Heart right ventricle (tissue), 16 donors: ENCODE measurements at regions not wholly inside any gene's neighbourhood (a gene's known extent, or its start where the extent isn't known, plus 50 kb on each side); places are given as distances from the start of the nearest gene placed in this dataset.

Experiments used
- ATAC-seq, 8 donors: fragments of 200-7000 bp; cut with Tn5 transposase; one replicate each; pipeline ENCODE4 v1.9.1; 2020; ENCODE audit warnings: mild to moderate bottlenecking in 8 of 8, moderate library complexity in 8 of 8, moderate number of reproducible peaks in 1 of 8
- DNase-seq, 2 donors: peaks; one replicate each; pipeline ENCODE4 v3.0.0-alpha.2; 2020
- H3K27ac ChIP-seq, 10 donors: fragments of 200-600 bp; sonication (generic) in 2 of 10; one replicate each; pipeline versions ENCODE4 v1.5.0 to v1.8.0; 2020 to 2022; ENCODE audit warnings: mild to moderate bottlenecking in 3 of 10
- H3K27me3 ChIP-seq, 7 donors: fragments of 200-600 bp; one replicate each; pipeline ENCODE4 v1.8.0; 2021 to 2022; ENCODE audit warnings: mild to moderate bottlenecking in 2 of 7
- H3K36me3 ChIP-seq, 9 donors: fragments of 200-600 bp; sonication (generic) in 1 of 9; one replicate each; pipeline versions ENCODE4 v1.5.0 to v1.8.0; 2020 to 2022; ENCODE audit warnings: mild to moderate bottlenecking in 2 of 9
- H3K4me1 ChIP-seq, 9 donors: fragments of 200-600 bp; sonication (generic) in 1 of 9; one replicate each; pipeline versions ENCODE4 v1.5.0 to v1.8.0; 2020 to 2022; ENCODE audit warnings: mild to moderate bottlenecking in 4 of 9
- H3K4me3 ChIP-seq, 10 donors: fragments of 200-600 bp; sonication (generic) in 2 of 10; one replicate each; pipeline versions ENCODE4 v1.5.0 to v1.8.0; 2020 to 2022; ENCODE audit warnings: mild to moderate bottlenecking in 7 of 10, moderate library complexity in 2 of 10
- H3K9me3 ChIP-seq, 11 donors: fragments of 200-600 bp in 10 of 11; sonication (generic) in 2 of 11; one replicate each; pipeline versions ENCODE4 v1.5.0 to v1.8.0; 2013 to 2022; ENCODE audit warnings: mild to moderate bottlenecking in 2 of 11, control low read depth in 1 of 11, moderate library complexity in 1 of 11
- CTCF ChIP-seq, 9 donors: fragments of 200-600 bp; sonication (generic) in 2 of 9; IDR thresholded peaks; one replicate each; pipeline versions ENCODE4 v1.5.0 to v1.8.0; 2021 to 2022; ENCODE audit warnings: antibody characterized with exemption in 9 of 9, mild to moderate bottlenecking in 5 of 9, moderate library complexity in 1 of 9
- WGBS, 2 donors: extraction: QIAGEN DNeasy Blood & Tissue Kit; methylation state at CpG; one replicate each; pipeline ENCODE4 v1.1.7; 2013; ENCODE audit warnings: inconsistent platforms in 1 of 2; 5-methylcytosine and 5-hydroxymethylcytosine counted together
- intact Hi-C, 10 donors: fragments of 100-400 bp; cut with DNase I; formaldehyde crosslinking; loops; one replicate each; pipeline versions ENCODE4 v1.11.1 to v1.14.2; 2022
- donor health status: Arrhythmogenic right ventricular cardiomyopathy.
- donor health status: ischemic (EF 13 %, LVEDD 7.1; RV severe dilation, severe dysfunction).
- donor health status: healthy with polysubstance abuse.
- donor health status: DM: no; HTN: yes; CAD: no.
- donor health status: DM: no; HTN: no; CAD: no.
- donor health status: ischemic (EF 25% LVEDD 6.9; RV normal size, moderate dysfunction).
- donor health status: ischemic (EF 25% LVEDD 5.7; RV mildly dilated, moderate dysfunction).
- donor health status: healthy.
- donor health status: DM: yes; HTN: yes; CAD: no.
- donor health status: Ischemic cardiomyopathy.
- donor health status: ischemic (EF 35%, LVEDD 5.7; RV mildly dilated, moderate dysfunction).
- donor health status: nonischemic (EF 11% LVEDD 7.7; RV severe dilation, severe dysfunction).
- donor health status: DM: yes; HTN: yes; CAD: no.
- donor health status: PGD.
- donor health status: ischemic (EF 29% LVEDD 5.4; RV normal size, mild dysfunction).
- donor health status: nonischemic (EF 23%, LVEDD 6.1; RV moderate dilation, normal function).

DNA sequence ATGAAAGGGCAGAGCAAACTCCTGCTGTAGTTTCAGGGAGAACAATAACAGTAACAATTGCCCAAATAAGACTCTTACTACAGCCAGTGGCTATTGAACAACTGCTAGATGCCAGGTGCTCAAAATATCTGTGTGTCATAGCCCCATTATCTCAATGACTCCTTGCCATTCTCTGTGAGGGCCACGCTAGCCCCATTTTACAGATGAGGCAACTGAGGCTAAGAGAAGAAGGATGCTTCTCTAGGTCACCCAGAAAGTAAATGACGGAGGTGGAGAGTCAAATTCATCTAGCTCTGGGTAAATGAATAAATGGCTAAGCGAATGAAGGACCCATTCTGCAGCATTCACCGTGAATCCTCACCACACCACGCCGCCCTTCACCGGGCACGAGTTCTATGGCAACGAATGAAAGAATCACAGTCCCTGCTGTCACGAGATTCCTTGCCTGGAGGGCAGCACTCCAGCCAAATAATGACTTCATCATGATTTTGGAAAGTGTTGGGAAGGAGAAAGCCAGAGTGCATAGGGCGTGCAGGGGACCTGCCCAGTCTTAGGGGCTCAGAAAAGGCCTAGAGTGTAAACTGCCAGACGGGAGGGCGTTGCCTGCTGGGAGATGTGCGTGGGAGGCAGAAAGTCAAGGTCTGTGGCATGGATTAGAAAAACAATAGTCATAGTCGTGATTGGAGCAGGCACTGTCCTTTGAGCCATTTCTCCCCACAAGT is 147.2 kb downstream of the C9orf50 start:
- H3K4me1 ChIP-seq, result peaks cover 5 to 32% (median 12%) of the 10 kb centered on the region in 9 donors
- peak; percentile 29 to 37 for DNase-seq
- no peaks in the 10 kb centered on the region for H3K27me3 ChIP-seq
- no peak for TF ChIP-seq CTCF (IDR thresholded peaks at IDR 0.05)
- peaks cover 0 to 9% (median 0%) of the 10 kb centered on the region in 11 donors for H3K9me3 ChIP-seq
- intact Hi-C loops, result loop anchor here in 2 of 10 donors (10.0 kb wide), 3 partner anchors 59 to 279 kb away; no protein-coding TSS in a partner anchor
- peak overlapping the region in 3 of 10 donors; percentile 12 to 34 (median 20) for H3K27ac ChIP-seq
- 51 to 67% methylated on average over 15 of the region's 15 CpGs for WGBS, 2 donors
- no peak overlapping the region for H3K4me3 ChIP-seq
- no peaks in the 10 kb centered on the region for H3K36me3 ChIP-seq
- ATAC-seq, result peak; percentile 39 to 77 (median 62)

DNA sequence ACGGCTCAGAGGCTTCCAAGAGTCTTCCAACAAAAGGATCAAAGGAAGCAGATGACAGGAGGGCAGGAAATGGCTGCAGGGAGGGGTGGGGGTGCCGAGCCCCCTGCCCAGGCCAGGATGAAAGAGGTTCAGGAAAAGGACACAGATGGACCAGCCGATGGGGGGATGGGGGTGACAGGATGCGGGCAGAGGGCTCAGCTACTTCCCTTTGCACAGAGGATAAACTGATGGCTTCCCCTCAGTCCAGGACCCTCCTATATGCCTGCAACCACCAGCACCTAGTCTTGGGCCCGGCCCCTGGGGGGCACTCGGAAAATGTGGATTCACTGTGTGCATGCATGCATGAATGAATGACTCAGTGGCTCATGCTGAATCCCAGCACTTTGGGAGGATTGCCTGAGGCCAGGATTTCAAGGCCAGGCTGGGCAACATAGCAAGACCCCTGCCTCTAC is 148.2 kb downstream of the C9orf50 start:
- ATAC-seq (no peak), DNase-seq (no peak)
- Histone ChIP-seq H3K4me3 (no peak overlapping the region), H3K27me3 (no peaks in the 10 kb centered on the region), H3K9me3 (peaks cover 0 to 9% (median 0%) of the 10 kb centered on the region in 11 donors), H3K36me3 (no peaks in the 10 kb centered on the region), H3K4me1 (peaks cover 5 to 28% (median 11%) of the 10 kb centered on the region in 9 donors), H3K27ac (no peak overlapping the region)
- 62 to 79% methylated on average over 6 of the region's 6 CpGs for WGBS, 2 donors
- TF ChIP-seq CTCF (IDR thresholded peaks at IDR 0.05), result no peak
- intact Hi-C loops, result loop anchor here in 2 of 10 donors (10.0 kb wide), 3 partner anchors 58 to 278 kb away; no protein-coding TSS in a partner anchor

DNA sequence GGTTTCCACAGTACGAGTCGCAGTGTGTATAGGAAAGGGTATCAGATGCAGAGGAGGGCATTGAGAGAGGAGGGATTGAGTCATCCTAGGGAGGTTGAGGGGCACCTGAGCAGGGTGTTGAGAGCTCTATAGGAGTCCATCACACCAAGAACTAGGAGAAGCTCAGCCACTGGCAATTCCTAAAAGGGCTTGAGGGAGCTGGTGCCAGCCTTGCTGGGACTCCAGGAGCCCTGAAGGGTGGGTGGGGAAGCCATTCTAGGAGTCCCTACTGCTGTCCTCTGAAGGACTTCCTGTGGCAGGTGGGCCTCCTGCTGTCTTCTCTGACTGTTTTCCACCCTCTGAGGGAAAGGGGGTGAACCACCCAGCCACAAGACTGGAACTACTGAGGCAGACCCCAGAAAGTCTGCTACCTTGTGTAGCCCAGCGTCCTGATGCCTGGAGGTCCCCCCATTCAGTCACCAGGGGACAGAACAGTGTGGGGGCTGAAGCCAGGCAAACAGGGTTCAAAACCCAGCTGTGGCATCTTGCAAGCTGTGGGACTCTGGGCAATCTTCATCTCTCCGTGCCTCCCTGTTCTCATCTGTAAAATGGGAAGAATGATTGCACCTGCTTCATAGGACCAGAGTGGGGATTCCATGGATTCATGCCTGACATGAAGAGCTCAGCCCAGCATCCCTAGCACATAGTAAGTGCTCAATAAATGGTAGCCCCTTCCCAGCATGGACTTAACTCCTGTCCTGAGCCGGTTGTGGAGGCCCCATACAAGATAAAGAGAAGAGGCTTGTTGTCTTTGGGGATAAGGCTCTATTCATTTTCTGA is 149.5 kb downstream of the C9orf50 start:
- Histone ChIP-seq H3K27me3 (no peaks in the 10 kb centered on the region), H3K27ac (no peak overlapping the region), H3K9me3 (peaks cover 0 to 9% (median 0%) of the 10 kb centered on the region in 11 donors), H3K36me3 (no peaks in the 10 kb centered on the region), H3K4me1 (peaks cover 5 to 20% (median 11%) of the 10 kb centered on the region in 9 donors), H3K4me3 (no peak overlapping the region)
- no peak for TF ChIP-seq CTCF (IDR thresholded peaks at IDR 0.05)
- no peak for DNase-seq
- intact Hi-C loops, result loop anchor here in 2 of 10 donors (10.0 kb wide), 3 partner anchors 57 to 277 kb away; no protein-coding TSS in a partner anchor
- ATAC-seq, result no peak
- WGBS, 2 donors, result 95% methylated on average over 5 of the region's 5 CpGs

DNA sequence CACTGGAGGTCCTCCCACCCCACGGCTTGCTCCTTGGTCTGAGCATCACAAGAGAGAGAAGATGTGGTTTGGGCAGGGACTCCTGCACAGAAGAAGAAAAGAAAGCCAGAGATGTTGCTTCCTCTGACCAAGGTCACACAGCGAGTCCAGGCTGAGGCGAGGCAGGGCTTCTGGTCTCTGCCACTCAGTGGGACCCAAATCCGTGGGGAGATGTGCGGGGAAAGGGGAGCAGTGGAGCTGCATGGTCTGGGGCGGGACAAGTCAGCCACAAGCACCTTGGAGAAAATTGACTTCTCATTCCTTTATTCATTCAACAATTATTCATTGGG is 150.9 kb downstream of the C9orf50 start:
- H3K4me1 ChIP-seq, result peaks cover 5 to 27% (median 16%) of the 10 kb centered on the region in 9 donors
- WGBS, 2 donors, result 91 to 97% methylated on average over 6 of the region's 6 CpGs
- no peak for ATAC-seq
- H3K36me3 ChIP-seq, result no peaks in the 10 kb centered on the region
- intact Hi-C loops, result loop anchor here in 2 of 10 donors (10.0 kb wide), 3 partner anchors 55 to 275 kb away; no protein-coding TSS in a partner anchor
- no peak overlapping the region for H3K27ac ChIP-seq
- no peak for DNase-seq
- peaks cover 0 to 5% (median 0%) of the 10 kb centered on the region in 11 donors for H3K9me3 ChIP-seq
- no peaks in the 10 kb centered on the region for H3K27me3 ChIP-seq
- TF ChIP-seq CTCF (IDR thresholded peaks at IDR 0.05), result no peak
- H3K4me3 ChIP-seq, result no peak overlapping the region
